GM18526 (cell line): ENCODE measurements at regions not wholly inside any gene's neighbourhood (a gene's known extent, or its start where the extent isn't known, plus 50 kb on each side); places are given as distances from the start of the nearest gene placed in this dataset.

ENCODE experiments used
- POLR2A ChIP-seq: IDR thresholded peaks from 3 replicates; pipeline ENCODE4 v1.6.1; 2011; ENCODE audit not compliant: insufficient read length; ENCODE audit errors: extremely low read depth

DNA sequence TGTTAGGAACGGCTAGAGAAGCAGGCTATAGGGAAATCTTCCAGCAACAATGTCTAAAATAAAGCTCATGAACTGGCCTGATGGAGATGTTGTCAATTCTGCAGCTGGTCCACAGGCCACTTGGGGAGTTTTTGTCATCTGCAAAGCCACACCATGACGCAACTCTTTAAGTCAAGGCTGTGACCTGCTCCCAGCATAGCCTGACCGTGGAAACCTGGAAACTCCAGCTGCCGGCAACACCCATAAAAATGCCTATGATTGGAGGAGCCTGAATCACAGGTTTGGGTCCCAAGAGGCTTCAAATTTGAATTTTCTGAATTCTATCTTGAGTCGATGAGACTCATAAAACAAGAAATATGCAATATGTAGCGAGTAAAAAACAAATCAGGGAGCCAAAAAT, 969.2 kb upstream of the PRKX start:
- TF ChIP-seq POLR2A, result no peak

DNA sequence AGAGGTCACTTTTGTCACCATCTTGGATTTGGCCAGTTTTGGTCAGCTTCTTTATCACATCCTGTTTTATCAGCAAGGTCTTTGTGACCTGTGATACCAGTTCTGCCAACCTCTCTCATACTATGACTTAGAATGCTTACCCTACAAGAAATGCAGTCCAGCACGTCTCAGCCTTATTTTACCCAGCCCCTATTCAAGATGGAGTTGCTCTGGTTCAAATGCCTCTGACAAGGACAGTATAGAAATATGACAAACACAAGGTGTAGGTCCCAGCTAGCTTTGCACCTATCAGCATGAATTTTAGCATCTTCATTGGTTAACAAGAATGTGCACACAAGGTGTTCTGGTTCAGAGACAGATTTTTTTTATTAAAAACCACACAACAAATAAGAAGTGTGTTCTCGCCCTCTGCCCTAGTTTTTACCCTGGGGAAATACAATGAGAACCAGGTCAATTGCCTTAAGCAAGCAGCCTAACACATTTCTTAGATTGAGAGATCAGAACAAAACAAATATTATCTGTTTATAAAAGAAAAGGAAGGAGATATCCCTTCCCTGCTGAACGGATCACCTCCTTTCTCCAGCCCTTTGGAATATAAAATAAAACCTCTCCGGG, 962.3 kb upstream of the PRKX start:
- no peak for TF ChIP-seq POLR2A

DNA sequence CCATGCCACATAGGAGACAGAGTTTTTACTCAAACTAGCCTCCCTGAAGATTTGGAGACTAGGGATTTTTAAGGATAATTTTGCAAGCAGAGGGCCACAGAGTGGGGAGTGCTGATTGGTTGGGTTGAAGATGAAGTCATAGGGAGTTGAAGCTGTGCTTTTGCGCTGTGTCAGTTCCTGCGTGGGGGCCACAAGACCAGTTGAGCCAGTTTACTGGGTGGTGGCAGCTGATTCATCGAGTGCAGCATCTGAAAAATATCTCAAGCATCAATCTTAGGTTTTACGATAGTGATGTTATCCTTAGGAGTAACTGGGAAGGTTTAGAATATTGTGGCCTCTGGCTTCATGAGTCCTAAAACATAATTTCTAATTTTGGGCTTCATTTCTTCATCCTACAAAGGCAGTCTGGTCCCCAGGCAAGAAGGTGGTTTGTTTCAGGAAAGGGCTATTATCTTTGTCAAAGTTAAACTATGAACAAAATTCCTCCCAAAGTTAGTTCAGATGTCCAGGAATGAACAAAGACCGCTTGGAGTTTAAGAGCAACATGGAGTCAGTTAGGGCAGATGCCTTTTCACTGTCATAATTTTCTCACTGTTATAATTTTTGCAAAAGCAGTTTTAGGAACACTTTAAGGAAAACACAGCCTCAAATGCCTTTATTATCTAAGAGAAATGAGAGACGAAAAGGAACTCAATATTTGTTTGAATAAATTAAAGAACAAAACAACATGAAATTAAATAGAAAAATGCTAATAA, 960.8 kb upstream of the PRKX start:
- no peak for TF ChIP-seq POLR2A

DNA sequence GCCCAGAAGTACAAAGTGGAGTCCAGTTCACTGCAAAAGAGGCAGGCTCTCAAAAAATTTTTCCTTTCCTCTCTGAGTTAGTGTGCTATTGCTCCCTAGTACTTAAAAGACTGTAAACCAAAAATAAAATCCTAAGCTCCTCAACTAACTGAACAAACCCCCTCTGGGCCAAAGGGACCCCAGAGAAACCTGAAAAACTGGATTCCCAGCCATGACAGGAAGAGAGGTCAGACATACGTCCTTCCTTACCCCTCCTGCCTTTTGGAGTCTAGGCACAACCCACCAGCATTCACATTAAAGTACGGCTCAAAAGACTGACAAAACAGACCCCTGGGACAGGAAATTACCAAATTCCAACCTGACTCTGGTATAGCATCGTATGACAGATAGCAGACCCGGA, 957.9 kb upstream of the PRKX start:
- TF ChIP-seq POLR2A, result no peak

DNA sequence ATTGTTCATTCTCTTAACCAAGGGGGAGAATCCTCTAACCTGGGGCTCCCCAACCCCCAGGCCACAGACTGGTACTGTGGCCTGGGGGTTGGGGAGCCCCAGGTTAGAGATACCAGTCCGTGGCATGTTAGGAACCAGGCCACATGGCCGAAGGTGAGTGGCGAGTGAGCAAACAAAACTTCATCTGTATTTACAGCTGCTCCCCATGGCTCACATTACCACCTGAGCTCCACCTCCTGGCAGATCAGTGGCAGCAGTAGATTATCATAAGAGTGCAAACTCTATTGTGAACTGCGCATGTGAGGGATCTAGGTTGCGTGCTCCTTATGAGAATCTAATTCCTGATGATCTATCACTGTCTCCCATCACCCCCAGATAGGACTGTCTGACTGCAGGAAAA, 957.2 kb upstream of the PRKX start:
- TF ChIP-seq POLR2A, result no peak

DNA sequence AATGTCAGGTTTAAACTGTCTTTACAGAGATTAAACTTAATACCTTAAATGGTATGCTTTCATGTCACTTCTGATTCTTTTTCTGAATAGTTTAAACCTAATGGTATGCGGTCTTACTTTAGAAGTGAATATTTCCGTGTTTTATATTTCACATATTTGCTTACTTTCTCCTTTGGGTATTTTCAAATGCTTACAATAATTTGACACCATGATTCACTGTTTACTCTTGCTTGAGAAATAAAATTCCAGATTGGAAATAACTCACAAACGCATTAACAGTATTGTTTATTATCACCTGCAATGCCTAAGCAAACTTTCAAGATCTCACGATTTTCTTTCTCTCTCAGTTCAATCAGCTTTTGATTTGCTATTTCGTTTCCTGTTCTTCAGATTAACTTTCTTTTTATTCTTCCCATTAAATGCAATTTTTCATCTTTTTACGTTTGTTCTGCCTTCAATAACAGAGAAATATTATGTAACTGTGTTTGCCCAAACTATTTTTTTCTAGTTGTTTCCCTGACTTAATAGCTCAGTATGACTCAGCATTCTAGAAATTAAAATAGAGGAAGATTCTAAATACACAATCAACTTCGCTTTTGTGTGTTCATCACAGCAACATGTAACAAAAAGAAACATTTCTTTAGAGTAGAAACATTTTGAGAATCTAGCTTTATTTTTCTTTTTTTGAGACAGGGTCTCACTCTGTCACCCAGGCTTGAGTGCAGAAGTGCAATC, 955.5 kb upstream of the PRKX start:
- TF ChIP-seq POLR2A, result no peak

DNA sequence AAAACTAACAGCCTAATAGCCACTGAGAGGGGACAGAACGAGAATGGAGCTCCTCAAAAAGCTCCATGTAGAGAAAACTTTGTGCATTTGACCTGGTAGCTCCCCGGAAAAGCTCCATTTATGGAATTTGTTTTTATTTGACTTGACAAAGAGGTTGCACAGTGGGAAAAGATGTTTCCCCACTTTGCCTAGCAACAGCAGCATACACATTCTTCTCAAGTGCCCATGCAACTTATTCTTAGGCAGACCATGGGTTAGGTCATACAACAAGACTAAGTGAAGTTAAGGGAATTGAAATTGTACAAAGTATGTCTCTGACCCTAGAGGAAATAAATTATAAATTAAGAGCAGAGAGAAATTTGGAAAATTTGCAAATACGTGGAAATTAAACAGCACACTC, 949.6 kb upstream of the PRKX start:
- TF ChIP-seq POLR2A, result no peak

DNA sequence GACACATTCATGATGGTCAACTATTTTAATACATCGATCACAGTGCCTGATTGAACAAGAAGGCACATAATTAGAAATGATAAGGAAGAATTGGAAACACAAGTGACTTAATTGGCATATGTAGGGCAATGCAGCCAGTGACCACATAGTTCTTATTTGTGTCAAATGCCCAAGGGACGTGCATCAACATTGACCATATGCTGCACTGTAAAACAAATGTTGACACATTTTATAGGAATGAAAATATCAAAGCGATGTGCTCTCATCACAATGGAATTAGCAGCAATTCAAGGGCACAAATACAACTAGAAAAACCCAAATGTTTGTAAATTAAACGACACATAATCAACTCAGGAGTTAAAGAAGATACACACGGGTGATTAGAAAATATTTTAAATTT, 948.3 kb upstream of the PRKX start:
- TF ChIP-seq POLR2A, result no peak

DNA sequence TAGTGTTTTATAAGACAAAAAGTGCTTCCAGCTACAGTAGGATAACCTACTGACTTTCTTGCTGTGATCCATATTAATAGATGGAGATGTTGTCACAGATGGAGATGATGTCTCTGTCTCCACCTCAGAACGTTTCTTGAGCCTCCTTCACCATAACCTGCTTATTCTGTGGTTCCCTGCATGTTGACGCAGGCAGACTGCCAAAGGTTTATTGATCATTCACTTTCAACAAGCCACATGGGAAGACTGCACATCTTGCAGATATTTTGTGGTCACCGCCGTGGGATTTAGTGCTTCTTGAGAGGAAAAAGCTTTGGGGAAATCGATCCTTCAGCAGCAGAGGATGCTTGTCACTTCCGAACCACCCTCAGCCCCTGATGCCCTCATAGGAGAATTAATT, 943.0 kb upstream of the PRKX start:
- TF ChIP-seq POLR2A, result no peak

DNA sequence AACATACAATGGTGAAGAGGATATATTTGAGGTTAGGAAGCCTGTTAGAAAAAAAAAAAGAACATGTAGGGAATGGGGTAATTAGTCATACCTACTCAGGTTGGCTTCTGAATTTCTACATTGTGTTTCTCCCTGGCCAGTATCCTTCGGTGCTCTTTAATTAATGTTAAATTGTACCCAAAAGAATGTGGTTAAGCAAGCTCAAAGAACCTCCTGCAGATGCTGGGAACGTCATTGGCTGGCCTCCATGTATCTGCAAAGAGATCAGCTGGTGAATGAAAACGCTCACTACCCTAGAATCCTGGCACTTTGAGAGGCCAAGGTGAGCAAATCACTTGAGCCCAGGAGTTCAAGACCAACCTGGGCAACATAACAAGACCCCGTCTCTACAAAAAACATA, 942.3 kb upstream of the PRKX start:
- no peak for TF ChIP-seq POLR2A

DNA sequence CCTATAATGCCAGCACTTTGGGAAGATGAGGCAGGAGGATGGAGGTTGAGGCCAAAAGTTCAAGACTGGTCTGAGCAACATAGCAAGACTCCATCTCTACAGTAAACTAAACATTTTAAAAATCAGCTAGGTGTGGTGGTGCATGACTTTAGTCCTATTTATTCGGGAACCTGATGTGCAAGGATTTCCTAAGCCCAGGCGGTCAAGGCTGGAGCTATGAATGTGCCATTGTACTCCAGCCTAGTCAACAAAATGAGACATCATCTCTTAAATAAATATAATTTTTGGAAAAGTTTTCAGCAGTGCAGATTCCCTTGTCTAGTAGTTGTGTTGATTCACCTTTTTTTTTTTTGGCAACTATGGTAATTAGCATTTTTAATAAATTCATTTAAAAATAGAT, 928.7 kb upstream of the PRKX start:
- TF ChIP-seq POLR2A, result no peak

DNA sequence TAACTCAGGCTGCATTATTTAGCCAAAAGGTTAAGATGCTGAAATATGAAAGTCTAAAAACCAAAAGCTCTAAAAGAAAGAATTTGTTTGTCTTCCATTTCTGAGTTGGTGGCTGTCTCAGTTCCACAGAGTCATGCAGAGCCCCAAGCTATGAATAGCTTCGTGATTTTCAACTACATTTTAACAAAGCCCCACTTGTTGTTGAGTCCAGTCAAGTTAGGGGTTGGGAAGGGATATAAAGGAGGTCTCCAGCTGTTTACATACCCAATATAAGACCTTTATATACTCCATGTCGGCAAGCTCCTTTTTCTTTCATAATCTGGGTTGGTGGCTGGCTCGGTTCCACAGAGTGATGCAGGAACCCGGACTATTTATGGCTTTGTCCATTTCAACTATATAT, 924.6 kb upstream of the PRKX start:
- no peak for TF ChIP-seq POLR2A

DNA sequence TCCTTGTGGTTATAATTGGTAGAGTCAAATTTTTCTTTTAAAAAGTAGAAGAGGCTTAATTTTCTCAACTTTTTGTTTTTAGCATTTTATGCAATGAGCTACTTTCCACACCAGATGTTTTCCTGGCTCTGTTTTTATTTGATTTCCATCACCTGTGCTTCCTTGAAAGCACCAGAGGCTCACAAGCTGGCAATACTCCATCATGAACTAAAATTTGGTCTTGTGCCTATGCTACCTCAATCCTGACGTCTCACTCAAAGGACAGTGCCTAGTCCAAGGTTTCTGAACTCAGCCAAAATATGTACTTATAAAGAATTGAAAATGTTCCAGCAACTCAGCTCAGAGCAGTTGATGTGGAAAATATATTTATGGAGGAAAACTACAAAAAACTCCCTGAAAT, 914.0 kb upstream of the PRKX start:
- no peak for TF ChIP-seq POLR2A

DNA sequence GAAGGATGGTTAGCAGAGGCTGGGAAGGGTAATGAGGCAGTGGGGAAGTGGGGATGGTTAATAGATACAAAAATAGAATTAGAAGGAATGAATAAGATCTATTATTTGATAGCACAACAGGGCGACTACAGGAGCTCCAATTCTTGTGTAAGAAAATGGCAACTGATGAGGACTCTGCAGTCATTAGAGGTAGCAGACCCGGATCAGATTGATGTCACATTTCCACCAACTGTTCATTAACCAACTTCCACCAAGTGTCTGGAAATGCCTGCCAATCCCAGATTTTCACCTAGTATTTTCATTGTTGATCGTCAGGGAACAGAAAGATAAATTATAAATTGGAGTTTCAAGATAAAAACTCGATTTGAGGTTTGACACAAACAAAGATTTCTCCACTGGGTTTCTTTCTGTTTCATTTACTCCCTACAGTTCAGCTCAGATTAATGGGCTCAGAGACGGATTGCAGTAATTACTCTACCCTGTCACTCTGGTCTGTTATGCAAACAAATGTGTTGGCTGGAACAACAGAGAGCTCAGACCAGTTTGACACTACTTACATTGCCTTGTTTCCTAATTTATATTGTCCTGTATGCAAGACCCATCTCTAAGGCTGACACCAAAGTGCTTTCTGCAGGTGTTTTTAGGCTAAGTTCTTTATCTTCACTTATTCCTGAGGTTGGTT, 909.2 kb upstream of the PRKX start:
- TF ChIP-seq POLR2A, result no peak

DNA sequence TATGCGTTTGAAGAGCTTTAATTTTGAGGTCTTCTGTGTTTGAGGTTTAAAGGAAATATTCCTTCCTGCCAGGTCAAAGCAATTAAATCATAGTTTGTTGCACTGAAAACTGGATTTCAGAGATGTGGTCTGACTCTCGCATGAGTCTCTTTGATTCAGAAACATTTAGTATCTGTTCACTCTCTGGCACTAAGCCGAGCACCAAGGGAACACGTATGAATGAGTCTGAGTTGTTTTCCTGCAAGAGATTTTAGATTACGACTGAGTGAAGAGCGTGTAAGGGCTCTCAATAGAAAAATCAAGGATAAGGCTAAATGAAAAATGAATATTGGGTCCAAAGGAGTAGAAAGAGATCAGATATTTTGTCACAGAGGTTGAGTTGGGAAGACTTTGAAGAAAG, 875.4 kb upstream of the PRKX start:
- no peak for TF ChIP-seq POLR2A

DNA sequence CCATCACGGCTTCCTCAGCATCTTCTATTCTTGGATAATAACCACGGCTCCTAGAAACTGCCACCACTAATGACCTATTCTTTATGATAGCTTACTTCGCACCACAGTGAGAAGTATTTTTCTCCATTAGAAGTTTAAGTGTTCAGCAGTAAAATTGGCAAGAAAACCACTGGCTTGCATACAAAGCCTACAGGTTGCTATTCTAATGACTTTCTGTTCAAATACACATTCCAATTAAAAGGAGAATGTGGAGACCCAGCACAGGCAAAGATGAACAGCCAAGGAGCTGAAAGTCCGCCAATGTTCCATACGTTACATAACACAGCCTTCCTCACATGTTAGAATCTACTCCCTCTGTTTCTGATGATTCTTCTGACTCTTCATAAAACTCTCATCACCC, 875.0 kb upstream of the PRKX start:
- no peak for TF ChIP-seq POLR2A
